HL-60 (cell line): ENCODE measurements at regions not wholly inside any gene's neighbourhood (a gene's known extent, or its start where the extent isn't known, plus 50 kb on each side); places are given as distances from the start of the nearest gene placed in this dataset.

Source experiments
- POLR2AphosphoS5 ChIP-seq: IDR thresholded peaks from 2 replicates; pipeline ENCODE4 v1.6.1; 2012; ENCODE audit warnings: low read depth
- REST ChIP-seq: IDR thresholded peaks from 2 replicates; pipeline ENCODE4 v1.6.1; 2012; ENCODE audit warnings: low read depth; ENCODE audit not compliant: insufficient replicate concordance
- SPI1 ChIP-seq: IDR thresholded peaks from 2 replicates; pipeline ENCODE4 v1.6.1; 2012; ENCODE audit warnings: low read depth, mild to moderate bottlenecking, borderline replicate concordance
- TF ChIP-seq, protein P1 (sequence below): IDR thresholded peaks from one replicate; pipeline ENCODE4 v1.5.1; 2011; ENCODE audit warnings: low read length, control low read depth, inconsistent platforms; ENCODE audit not compliant: insufficient read depth

DNA sequence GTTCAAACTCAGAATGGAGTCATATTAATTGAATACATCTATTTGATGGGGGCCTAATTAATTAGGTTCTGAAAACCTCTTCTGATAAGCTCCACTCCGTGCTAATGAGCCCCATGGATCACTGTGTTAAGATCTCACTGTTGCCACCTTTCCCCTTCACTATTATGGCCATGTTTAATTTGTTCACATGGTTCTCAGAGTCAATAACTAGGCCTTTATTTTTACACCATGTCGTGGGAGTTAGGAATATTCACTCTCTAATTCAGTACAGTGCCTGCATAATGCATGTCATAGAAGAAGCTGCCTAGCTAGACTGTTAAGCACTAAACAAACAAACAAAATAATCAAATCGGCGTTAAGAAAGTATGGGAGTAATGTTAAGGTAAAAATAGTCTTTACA, 84.9 kb downstream of the EDEM1 start:
- TF ChIP-seq, protein P1, sequence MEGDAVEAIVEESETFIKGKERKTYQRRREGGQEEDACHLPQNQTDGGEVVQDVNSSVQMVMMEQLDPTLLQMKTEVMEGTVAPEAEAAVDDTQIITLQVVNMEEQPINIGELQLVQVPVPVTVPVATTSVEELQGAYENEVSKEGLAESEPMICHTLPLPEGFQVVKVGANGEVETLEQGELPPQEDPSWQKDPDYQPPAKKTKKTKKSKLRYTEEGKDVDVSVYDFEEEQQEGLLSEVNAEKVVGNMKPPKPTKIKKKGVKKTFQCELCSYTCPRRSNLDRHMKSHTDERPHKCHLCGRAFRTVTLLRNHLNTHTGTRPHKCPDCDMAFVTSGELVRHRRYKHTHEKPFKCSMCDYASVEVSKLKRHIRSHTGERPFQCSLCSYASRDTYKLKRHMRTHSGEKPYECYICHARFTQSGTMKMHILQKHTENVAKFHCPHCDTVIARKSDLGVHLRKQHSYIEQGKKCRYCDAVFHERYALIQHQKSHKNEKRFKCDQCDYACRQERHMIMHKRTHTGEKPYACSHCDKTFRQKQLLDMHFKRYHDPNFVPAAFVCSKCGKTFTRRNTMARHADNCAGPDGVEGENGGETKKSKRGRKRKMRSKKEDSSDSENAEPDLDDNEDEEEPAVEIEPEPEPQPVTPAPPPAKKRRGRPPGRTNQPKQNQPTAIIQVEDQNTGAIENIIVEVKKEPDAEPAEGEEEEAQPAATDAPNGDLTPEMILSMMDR = no peak
- TF ChIP-seq REST = no peak
- no peak for TF ChIP-seq POLR2AphosphoS5
- TF ChIP-seq SPI1 = no peak
